GM18499 (cell line): ENCODE measurements at regions not wholly inside any gene's neighbourhood (a gene's known extent, or its start where the extent isn't known, plus 50 kb on each side); places are given as distances from the start of the nearest gene placed in this dataset.
"Not testable (repeated sequence)": the region's sequence is repeated elsewhere in the genome, so short reads cannot be mapped to it uniquely, and the experiment has no call there.

Source experiments
- ATAC-seq: cut with Tn5 transposase; IDR thresholded peaks from one replicate; pipeline ENCODE4 v1.9.1; 2021; ENCODE audit warnings: moderate number of reproducible peaks; ENCODE audit not compliant: insufficient read depth, unreplicated experiment

- ATAC-seq: no peak
These were observed 165.0 kb upstream of the SULF2 start for GRCh38 chr20:47950124-47950912.

- ATAC-seq: no peak
These were observed 163.9 kb upstream of the SULF2 start for GRCh38 chr20:47949230-47949629.

DNA sequence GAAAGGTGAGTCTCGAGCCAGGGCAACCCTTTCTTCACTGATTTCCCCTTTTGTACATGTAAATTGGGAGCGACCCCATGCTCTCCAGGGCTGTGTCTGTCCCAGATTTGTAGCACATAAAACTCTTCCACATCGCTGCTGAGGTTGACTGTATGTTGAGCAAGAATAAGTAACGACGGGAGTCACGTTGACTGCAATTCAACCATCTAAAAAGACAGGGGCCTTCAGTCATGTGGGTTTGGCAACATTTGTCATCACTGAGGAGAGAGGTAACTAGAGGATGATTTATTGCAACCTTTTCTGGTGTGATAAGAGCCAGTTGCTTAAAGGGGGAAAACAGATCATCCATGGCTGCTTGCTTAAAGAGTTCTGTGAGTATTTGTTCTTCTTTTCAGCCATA, 159.4 kb upstream of the SULF2 start:
- ATAC-seq: no peak

DNA sequence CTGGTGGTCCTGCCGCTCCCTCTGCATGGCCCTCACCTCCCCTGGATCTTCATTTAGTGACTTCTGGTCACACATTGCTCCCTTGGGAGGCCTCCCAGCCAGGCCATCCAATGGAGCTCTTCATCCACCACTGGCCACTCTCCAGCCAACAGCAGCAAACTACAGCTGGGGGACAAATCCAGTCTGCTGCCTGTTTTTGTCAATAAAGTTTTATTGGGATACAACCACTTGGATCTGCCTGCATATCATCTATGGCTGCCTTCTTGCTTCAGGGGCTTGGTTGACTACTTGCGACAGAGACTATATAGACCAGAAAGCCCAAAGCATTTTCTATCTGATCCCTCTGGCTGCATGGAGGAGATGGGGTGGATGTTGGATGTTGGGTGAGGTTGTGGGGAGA, 156.6 kb upstream of the SULF2 start:
- ATAC-seq: no peak

DNA sequence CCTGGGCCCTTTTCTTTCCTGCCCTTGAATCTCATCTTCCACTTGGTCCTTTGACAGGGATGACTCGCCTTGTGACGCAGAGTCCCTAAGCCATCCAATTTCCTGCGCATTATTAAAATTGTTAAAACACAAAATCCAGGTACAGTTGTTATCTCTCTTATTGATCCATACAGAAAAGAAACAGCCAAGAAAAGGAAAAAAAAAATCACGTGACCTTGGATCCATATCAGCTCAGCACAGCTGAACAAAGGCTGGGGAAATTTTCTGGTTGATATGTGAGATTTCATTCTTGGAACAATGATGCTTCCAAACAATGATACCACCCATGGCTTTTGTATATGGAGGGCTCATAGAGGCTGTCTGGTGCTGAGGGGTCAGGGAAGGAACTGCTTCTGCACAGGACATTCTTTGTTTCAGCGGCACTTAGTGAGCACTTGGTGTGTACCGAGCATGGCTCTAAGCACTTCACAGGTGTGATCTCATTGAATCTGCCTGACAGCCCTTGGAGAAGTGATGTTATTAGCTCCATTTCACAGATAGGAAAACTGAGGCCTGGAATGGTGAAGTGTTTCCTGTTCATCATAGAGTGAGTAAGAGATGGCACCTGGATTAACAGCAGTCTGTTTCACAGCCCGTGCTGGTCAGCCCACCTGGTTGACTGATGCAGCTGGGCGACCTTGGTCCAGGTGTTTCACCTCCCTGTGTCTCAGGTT, 155.0 kb upstream of the SULF2 start:
- no peak for ATAC-seq

GRCh38 chr20:47936612-47937011, 151.3 kb upstream of the SULF2 start:
- no peak for ATAC-seq

- ATAC-seq: no peak
These were observed 149.5 kb upstream of the SULF2 start for GRCh38 chr20:47934761-47935160.

DNA sequence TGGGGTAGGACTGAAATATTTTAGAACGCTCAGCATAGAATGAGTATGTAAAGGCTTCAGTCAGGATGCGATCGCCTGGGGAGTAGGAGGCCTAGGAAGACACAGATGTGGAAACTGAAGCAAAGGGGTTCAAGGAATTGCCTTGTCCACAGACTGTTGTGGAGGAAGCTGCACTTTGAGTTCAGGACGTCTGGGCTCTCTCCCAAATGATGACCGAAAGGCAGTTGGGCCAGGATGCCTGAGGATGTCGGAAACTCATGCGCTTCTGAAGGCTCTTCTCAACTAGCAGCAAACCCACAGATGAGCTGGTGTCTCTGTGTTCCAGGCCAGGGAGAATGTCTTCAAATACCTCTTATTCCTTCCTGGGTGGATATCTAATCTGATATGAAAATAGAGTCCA, 146.2 kb upstream of the SULF2 start:
- ATAC-seq: no peak

GRCh38 chr20:47931002-47931401, 145.7 kb upstream of the SULF2 start:
- ATAC-seq: no peak

DNA sequence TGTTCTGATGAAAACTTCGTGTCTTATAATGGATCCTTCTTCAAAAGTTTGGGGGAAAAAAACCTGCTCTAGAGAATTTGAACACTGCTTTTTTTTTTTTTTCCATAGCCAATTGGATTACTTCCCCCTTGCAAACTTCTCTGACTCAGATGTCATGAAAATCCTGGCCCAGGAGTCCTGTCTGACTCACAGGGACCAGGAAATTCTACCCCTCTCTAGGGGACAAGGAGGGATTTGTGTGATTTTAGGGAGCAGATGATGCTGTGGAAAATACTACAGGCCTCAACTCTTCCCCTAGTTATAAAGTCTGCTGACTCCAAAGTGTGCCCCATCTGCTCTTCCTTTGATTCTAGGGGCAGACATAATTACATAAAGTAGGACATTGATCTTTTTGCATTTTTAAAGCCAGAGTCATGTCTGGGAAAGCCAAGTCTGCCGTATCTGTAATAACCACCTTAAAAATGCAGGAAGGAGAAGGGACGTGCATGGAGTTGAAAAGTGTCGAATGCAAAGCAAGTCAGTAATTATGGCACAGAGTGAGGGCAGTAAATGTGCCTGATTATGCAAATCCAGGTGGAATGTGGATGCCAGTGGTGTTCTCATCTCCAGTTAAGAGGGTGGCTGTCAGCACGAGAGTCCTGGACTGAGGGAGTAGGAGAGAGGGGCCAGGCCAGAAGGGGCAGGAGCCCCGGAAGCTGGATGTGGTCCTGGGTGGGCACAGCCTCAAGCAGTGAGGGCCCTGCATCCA, 144.3 kb upstream of the SULF2 start:
- ATAC-seq: no peak

- ATAC-seq: no peak
These were observed 142.7 kb upstream of the SULF2 start for GRCh38 chr20:47927944-47928343.

DNA sequence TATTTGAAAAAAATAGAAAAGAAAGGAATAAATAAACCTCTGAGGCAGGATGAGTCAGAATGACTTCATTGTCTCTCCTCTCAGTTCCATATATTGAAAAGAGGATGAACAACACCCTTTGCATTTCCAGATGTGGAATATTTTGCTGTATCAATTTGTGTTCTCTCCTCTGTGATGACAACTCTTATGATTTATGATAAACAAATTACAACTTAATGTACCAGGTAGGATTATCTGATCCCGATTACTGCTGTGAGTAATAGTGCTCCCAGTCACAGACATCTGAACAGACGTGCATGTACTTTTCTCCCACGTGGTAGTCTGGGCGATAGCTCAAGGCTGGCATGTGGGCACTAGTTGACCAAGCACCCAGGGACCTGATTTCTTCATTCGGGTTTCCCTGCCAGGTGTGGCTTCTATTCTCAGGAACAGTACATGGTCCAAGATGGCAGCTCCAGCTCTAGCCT, 142.1 kb upstream of the SULF2 start:
- ATAC-seq: no peak

DNA sequence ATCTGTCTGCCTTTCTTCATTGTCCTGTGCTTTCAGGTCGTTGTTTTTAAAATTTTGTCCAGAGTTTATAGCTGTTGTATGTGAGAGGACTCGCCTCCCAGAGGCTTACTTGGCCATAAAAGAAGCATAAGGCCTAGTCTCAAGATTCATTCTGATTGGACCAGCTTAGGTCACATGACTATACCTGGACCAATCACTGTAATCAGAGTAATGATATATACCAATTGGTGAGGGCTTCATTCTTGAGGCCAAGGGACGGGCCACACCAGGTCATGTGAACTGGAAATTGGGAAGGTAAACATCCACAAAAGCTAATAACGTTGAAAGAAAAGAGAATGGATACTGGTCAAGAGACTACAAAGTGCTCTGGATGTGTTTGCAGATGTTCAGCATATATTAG, 141.4 kb upstream of the SULF2 start:
- no peak for ATAC-seq

GRCh38 chr20:47925593-47925992, 140.3 kb upstream of the SULF2 start:
- no peak for ATAC-seq

GRCh38 chr20:47922269-47922668, 137.0 kb upstream of the SULF2 start:
- ATAC-seq: no peak

DNA sequence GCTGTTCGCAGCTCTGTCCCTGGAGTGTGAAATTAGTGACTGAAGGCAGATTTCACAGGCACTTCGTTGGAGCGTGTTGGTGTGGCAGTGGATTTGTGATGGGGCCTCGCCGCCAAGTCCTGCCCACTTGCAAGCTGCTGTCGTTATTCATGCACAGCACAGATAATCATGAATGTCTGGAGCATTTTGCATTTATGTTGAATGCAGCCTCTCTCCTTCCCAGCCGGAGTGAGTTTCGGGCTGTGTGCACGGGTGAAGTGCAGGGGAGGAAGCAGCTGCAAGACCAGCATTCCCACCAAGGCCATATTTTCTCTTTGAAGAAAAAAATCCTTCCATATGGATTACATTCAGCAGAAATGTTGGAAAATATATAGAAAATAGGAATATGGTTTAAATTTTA, 136.5 kb upstream of the SULF2 start:
- not testable (repeated sequence) for ATAC-seq

GRCh38 chr20:47921408-47921807, 136.1 kb upstream of the SULF2 start:
- ATAC-seq: no peak

DNA sequence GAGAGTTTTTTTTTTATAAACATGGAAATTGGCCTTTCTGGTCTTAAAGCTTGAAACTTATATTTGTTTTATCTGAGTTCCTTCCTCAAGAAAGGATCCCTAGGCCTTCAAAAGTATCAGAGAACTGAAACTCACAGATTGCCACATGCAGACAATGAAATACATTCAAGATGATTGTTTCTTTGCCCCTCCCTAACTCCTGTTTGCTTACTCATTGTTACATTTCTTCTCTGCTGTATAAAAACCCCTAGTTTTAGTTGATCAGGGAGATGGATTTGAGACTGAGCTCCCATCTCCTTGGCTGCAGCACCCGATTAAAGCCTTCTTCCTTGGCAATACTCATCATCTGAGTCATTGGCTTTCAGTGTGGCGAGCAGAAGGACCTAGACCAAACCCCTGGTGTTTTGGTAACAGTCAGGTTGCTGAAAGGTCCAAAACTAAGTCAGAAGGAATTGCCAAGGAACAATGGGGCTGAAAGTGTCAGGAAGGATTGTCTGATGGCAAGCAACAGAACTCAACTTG, 132.3 kb upstream of the SULF2 start:
- no peak for ATAC-seq

- ATAC-seq: no peak
These were observed 130.2 kb upstream of the SULF2 start for GRCh38 chr20:47915495-47915894.

DNA sequence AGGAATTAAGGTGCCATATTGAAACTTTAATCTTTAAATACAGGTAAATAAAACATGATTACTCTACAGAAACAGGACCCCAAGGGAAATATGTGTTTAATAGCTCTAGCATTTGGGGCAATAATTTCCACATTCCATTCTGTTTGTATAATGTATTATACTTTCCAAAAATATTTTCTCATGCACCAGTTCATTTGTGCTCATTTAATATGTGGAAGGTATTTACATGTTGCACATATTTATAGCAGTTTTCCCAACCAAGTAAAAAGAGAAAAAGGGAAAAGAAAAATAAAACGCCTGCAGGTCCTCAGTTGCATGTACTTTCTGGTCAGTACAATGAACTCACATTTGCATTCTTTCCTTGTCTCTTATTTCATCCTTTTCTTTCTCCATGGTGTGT, 129.5 kb upstream of the SULF2 start:
- ATAC-seq: no peak
